ENCODE measurements at regions not wholly inside any gene's neighbourhood (a gene's known extent, or its start where the extent isn't known, plus 50 kb on each side); places are given as distances from the start of the nearest gene placed in this dataset.

GRCh38 chr9:81490605-81491331 is 198.6 kb downstream of the TLE1 start:
- CTCF ChIA-PET = no interaction called here
- POLR2A ChIA-PET = no interaction called here

- CTCF ChIA-PET = interaction anchor here (0.6 kb wide), 1 partner anchor 347 kb away, joined by 3 read pairs; no protein-coding TSS in a partner anchor
- POLR2A ChIA-PET = no interaction called here
Measured at GRCh38 chr9:81489046-81489445, 200.3 kb downstream of the TLE1 start.

- CTCF ChIA-PET = no interaction called here
Measured at GRCh38 chr9:81480828-81481604, 208.3 kb downstream of the TLE1 start.

GRCh38 chr9:81479573-81479972 is 209.8 kb downstream of the TLE1 start:
- ChIA-PET CTCF (no interaction called here), POLR2A (no interaction called here)

More at GRCh38 chr9:81480828-81481604, 208.3 kb downstream of the TLE1 start:
- POLR2A ChIA-PET = no interaction called here

DNA sequence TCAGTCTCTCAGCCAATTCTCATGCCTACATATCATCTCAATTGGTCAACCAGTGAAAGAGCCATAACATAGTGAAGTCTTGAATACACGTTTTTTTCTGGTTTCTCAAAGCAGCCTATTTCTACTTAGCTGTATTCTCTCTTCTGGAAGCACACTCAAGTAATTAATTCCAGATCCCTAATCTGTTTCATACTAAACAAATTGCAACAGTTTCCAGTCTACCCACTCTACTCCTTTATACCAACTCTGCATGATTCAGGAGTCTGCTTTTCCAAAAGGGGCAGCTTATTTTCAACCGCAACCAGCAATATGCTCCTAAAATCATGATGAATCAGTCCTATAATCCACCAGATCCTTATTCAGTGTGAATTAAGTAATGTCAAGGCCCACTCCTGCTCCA is 211.7 kb downstream of the TLE1 start:
- POLR2A ChIA-PET = no interaction called here
- CTCF ChIA-PET = no interaction called here

DNA sequence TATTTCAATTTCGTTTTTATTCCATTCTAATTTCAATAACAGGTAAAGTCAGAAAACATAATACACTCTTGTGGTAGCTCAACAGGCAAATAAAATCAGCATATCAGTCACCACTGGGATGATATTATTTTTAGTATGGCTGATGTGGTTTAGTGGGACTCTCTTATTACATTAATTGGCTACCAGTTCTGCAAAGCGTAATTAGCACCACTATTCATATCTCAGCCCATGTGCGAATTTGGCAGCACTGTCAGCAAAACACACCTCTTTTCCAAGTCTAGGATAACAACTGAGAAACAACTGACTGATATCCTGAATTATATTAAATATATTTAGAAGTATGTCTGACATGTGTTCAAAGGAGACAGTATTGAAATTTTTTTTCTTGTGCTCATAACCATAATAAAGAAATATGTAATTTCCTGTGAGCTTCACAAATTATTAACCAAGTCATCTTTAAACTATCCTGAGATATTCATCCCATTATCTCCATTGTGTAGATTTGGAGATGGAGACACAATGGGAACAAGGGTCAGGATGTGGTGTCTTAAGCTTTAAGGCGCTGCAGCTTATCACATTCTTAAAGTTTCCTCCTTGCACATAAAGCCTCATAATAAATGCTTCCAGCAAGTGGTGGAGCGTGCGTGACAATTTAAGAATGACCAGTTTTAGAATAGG is 212.4 kb downstream of the TLE1 start:
- ChIA-PET POLR2A (no interaction called here), CTCF (no interaction called here)

DNA sequence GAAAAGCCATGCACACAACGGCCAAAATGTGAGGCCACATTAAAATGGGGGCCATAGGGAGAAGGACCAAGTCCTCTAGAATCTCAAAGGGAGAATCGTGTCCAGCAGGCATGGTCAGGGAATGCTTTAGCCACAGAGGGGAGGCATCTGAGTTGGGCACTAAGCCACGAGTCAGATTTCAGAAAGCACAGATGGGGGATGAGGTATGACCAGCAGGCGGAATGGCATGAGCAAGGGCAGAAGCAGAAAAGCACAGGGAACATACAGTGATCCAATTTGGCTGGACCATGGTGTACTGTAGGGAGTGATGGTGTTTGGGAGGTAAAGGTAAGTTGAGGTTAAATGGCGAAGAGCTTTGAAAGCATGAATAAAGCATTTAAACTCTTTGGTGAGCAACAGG is 214.6 kb downstream of the TLE1 start:
- POLR2A ChIA-PET = no interaction called here
- CTCF ChIA-PET = no interaction called here

DNA sequence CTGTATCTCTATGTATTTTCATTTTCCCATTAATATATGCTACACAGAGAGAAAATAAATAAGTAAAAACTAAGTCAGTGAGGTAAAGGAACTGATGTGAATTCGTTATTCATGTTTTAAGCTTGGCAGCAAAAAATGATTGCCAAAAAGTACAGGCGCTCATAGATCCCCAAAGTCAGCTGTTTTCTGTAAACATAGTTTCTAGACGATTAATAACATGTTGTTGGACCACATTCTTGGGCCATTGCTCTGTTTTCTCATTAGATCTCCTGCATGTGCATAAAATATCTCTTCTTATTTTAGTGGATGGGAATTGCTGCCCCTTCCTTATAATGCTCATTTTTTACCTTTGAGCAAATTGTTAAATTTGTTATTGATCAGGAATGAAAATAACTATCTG is 215.2 kb downstream of the TLE1 start:
- POLR2A ChIA-PET = no interaction called here
- CTCF ChIA-PET = no interaction called here

DNA sequence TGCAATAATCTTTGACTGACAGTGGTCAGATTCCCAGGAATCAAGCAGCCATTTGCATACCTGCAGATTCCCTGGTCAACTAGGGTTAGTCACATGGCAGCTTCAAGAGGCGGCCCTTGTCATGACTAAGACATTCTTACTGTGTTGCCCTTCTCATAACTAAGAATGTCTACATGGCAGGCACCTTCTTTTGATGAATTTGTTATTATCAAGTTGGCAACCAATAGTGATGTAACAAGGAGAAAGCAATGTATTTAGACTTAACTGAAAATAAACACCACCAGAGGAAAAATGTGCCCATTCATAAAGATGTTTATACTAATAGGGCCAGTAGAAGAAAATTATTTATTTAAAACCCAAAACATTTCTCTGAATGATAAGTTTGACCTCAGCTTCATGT is 215.6 kb downstream of the TLE1 start:
- CTCF ChIA-PET = no interaction called here
- POLR2A ChIA-PET = no interaction called here

GRCh38 chr9:81473206-81473605 is 216.1 kb downstream of the TLE1 start:
- CTCF ChIA-PET = no interaction called here
- POLR2A ChIA-PET = no interaction called here

DNA sequence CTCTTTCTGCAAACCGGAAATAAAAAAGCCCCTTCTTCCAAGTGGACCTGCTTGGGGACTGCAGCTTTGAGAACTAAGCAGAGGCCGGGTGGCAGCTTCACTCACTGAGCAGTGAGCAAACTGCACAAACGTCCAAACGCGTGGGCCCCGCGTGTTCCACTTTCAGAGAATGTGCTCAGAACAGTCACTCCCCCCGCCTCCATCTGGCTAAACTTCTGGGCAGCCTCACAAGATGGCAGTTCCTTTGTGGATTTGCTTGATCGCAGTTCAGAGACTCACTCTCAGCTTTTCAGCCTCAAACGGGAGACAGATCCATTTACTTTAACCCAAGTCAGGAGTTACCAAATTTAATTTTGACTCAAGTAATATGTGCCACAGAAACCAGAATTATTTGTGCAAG is 216.6 kb downstream of the TLE1 start:
- ChIA-PET POLR2A (no interaction called here), CTCF (no interaction called here)

- POLR2A ChIA-PET = no interaction called here
- CTCF ChIA-PET = no interaction called here
Measured at GRCh38 chr9:81470864-81471263, 218.5 kb downstream of the TLE1 start.

DNA sequence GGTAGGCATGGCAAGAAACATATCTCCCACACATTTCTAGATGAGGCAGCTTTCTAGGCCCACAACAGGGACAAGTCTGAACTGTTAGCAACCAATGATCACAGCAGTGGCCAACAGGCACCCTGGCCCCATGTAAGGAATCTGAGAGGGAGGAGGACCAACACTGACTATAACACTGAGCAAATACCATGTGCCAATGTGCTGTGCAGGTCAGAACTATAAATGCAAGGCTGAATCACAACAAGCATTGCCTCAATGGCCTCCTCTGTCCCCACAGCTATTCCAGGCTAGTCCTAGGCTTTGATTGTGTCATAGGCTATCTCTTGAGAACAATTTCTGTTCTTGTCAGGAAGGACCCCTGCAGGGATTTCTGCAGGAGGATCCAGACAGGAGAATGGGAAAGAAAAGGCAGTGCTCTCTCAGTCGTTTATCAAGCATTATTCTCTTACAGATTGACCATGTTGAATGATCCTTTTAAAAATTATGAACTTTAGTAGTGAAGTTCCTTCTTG is 221.2 kb downstream of the TLE1 start:
- ChIA-PET POLR2A (no interaction called here), CTCF (no interaction called here)

DNA sequence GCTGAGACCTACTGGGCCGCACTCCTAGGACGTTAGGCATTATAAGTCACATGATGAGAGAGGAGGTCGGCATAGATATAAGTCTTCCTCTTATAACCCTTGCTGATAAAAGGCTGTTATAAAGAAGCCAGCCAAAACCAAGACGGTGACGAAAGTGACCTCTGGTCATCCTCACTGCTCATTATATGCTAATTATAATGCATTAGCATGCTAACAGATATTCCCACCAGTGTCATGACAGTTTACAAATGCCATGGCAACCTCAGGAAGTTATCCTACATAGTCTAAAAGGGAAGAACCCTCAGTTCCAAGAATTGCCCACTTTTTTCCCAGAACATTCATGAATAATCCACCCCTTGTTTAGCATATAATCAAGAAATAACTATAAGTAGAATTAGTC is 222.4 kb downstream of the TLE1 start:
- ChIA-PET CTCF (no interaction called here), POLR2A (no interaction called here)

GRCh38 chr9:81465468-81466011 is 223.8 kb downstream of the TLE1 start:
- CTCF ChIA-PET = no interaction called here
- POLR2A ChIA-PET = no interaction called here

DNA sequence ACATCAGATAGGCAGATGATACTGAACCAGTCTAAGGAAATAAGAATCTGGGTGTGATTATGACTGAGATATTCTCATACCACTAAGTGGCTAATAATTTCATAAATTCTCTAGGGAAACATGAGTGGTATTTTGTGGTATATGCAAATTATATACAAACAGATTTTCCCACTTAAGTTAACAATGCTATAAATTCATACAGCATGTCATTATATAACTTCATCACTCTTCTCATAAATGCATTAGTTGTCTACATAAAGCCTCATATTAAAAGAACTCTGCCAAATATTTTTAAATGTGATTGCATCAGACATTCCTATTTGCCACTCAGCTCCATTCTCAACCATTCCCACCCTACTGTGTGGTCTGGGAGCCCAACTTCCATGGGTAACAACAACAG is 226.5 kb downstream of the TLE1 start:
- ChIA-PET POLR2A (no interaction called here), CTCF (no interaction called here)

DNA sequence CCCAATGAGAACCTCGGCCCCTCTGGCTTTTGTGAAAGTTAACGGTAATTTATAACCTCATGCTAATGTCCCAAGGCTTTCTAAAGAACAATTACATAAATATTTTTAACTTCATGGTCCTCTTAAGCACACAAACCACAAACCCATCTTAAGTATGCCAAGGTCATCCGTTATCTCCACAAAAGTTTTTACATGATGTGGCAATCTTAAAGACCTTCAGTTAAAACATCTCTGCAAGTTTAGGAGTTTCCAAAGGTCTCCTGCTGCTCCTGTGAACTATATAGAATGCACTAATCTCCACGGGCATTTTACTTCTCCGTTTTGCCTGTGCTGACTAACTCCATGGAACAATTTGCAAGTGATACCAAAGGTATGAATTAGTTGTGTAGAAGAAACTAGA is 228.2 kb downstream of the TLE1 start:
- ChIA-PET POLR2A (no interaction called here), CTCF (no interaction called here)

- POLR2A ChIA-PET = no interaction called here
- CTCF ChIA-PET = no interaction called here
Measured at GRCh38 chr9:81460693-81461092, 228.7 kb downstream of the TLE1 start.

DNA sequence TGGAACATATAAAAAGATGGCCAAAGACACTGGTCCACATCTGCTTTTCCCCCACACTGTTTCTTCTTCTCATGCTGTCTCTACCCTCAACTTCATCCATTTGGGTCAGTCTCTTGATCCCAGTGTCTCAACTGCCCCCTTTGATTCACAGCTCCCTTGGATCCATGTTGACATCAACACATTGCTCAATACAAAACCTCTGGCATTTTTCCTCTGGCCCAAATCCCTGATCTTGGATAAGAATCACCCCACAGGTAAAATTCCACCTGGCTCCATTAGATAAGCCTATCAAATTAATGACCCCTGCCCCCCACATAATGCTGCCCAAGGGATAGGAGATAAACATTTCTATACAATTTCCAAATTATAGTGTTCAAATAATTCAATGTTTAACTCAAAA is 229.8 kb downstream of the TLE1 start:
- ChIA-PET POLR2A (no interaction called here), CTCF (no interaction called here)

GRCh38 chr9:81456431-81457006 is 232.8 kb downstream of the TLE1 start:
- ChIA-PET POLR2A (no interaction called here), CTCF (no interaction called here)
